ENCODE measurements at regions not wholly inside any gene's neighbourhood (a gene's known extent, or its start where the extent isn't known, plus 50 kb on each side); places are given as distances from the start of the nearest gene placed in this dataset.

- H3K4me3 ChIP-seq (ENCODE audit: low read length), result no peak overlapping the region
- DNase-seq (ENCODE audit: low read depth), result no peak
- TF ChIP-seq CTCF (conservative IDR thresholded peaks at IDR 0.05; ENCODE audit: low read depth, low read length), result no peak
Measured at GRCh38 chr1:188350104-188350503, 1521.4 kb downstream of the PLA2G4A start.

GRCh38 chr1:188355082-188355481, 1526.3 kb downstream of the PLA2G4A start:
- no peak for DNase-seq (ENCODE audit: low read depth)
- TF ChIP-seq CTCF (conservative IDR thresholded peaks at IDR 0.05; ENCODE audit: low read depth, low read length), result no peak
- H3K4me3 ChIP-seq (ENCODE audit: low read length), result no peak overlapping the region

GRCh38 chr1:188355847-188356246, 1527.1 kb downstream of the PLA2G4A start:
- H3K4me3 ChIP-seq (ENCODE audit: low read length), result no peak overlapping the region
- no peak for TF ChIP-seq CTCF (conservative IDR thresholded peaks at IDR 0.05; ENCODE audit: low read depth, low read length)
- no peak for DNase-seq (ENCODE audit: low read depth)

- no peak overlapping the region for H3K4me3 ChIP-seq (ENCODE audit: low read length)
- no peak for DNase-seq (ENCODE audit: low read depth)
- no peak for TF ChIP-seq CTCF (conservative IDR thresholded peaks at IDR 0.05; ENCODE audit: low read depth, low read length)
Measured at GRCh38 chr1:188359315-188359714, 1530.6 kb downstream of the PLA2G4A start.

DNA sequence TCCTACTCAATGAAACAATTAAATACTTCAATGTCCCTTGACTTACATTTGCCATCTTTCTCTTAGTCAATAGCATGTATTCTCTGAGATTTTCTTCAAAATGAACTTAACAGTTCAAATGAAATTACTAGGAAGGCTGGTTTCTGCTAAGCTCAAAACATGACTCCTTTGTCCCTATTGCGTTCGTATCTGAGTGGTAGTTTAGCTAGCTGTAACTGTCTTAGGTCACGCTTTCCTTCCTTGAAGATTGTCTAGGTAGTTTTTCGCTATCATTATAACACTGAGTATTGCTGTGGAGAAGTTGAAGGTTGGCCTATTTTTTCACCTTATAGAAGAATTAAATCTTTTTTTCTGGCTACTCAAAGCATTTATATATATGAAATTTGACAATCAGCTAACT, 1535.2 kb downstream of the PLA2G4A start:
- no peak for DNase-seq (ENCODE audit: low read depth)
- no peak overlapping the region for H3K4me3 ChIP-seq (ENCODE audit: low read length)
- no peak for TF ChIP-seq CTCF (conservative IDR thresholded peaks at IDR 0.05; ENCODE audit: low read depth, low read length)

DNA sequence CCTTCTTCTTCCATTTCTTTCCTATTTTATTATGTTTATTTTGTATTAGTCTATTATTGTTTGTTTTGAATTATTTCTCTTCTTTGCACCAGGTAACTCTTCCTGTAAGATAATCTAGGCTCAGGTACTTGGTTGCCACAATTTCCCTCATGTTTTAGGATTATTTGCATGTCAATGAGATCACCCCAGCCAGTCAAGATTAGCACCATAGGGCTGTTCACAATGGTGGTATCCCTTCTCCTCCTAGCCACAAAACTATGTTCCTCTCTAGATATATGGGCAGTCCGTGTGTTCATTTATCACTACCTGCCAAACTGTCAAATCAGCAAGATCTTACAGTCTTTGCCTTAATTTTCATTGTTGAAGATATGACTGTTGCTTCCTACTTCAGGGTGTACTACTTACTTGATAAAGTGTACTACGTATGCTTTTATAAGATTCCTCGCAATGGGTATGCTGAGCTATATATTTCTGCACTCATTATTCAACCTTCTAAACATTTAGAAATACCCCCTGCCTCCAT, 1536.2 kb downstream of the PLA2G4A start:
- no peak for TF ChIP-seq CTCF (conservative IDR thresholded peaks at IDR 0.05; ENCODE audit: low read depth, low read length)

DNA sequence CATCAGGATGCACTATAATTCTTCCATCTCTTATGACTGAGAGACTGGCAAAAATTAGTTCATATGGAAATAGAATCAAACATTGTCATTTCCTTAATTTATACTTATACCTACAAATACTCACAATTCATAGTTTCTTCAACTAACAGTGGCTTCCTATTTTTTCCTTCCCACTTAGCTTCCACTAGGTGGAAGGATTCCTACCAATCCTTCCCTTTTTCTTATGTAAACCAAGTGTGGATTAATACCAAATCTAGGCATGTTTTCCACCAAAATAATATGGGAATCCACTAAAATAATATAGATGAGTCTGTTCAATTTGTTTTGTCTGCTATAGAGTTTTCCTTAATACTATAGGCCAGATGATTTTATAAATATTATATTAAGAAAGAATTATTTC, 1537.1 kb downstream of the PLA2G4A start:
- no peak for DNase-seq (ENCODE audit: low read depth)
- H3K4me3 ChIP-seq (ENCODE audit: low read length), result no peak overlapping the region
- peak; percentile 36 for TF ChIP-seq CTCF (conservative IDR thresholded peaks at IDR 0.05; ENCODE audit: low read depth, low read length)

More for the DNA sequence above, 1536.2 kb downstream of the PLA2G4A start:
- H3K4me3 ChIP-seq (ENCODE audit: low read length), result no peak overlapping the region
- DNase-seq (ENCODE audit: low read depth), result no peak

All from retinal pigment epithelial cell (primary cell).